ENCODE measurements at regions not wholly inside any gene's neighbourhood (a gene's known extent, or its start where the extent isn't known, plus 50 kb on each side); places are given as distances from the start of the nearest gene placed in this dataset.
A peak's percentile ranks its signal among the peaks of the same experiment; 100 is the strongest.

- no peaks in the 10 kb centered on the region for H3K36me3 ChIP-seq (ENCODE audit: control insufficient read depth, low read depth, low read length)
- no peaks in the 10 kb centered on the region for H3K4me1 ChIP-seq (ENCODE audit: control insufficient read depth, low read depth, low read length)
- H3K9me3 ChIP-seq (ENCODE audit: control insufficient read depth, low read depth, low read length) = no peaks in the 10 kb centered on the region
- no peak overlapping the region for H3K27ac ChIP-seq (ENCODE audit: low read length)
- H3K9ac ChIP-seq (ENCODE audit: low read length) = no peak overlapping the region
- no peaks in the 10 kb centered on the region for H3K27me3 ChIP-seq (ENCODE audit: control insufficient read depth, insufficient read depth, low read length)
- no peak overlapping the region for H3K4me3 ChIP-seq (ENCODE audit: low read length)
These were observed 535.3 kb upstream of the LRFN5 start for GRCh38 chr14:41071351-41071750.

DNA sequence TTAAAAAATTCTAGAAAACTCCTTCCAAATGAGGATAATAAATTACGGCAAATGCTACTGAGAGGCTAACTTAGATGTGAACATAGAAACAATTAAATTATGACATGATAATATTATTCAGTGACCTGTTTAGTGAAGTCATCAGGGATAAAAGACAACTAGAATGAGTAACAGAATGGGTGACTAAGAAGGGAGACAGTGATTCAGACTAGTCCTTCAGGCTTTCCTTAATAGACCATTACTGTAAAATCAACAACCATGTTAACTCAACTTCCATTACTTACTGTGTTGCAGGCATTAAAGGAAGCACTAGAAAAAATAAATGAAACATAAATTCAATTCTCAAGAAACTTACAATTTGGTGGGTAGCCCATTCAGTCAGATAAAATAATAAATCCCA, 543.9 kb upstream of the LRFN5 start:
- Histone ChIP-seq H3K27me3 (ENCODE audit: control insufficient read depth, insufficient read depth, low read length) (no peaks in the 10 kb centered on the region), H3K27ac (ENCODE audit: low read length) (no peak overlapping the region), H3K9me3 (ENCODE audit: control insufficient read depth, low read depth, low read length) (no peaks in the 10 kb centered on the region), H3K36me3 (ENCODE audit: control insufficient read depth, low read depth, low read length) (no peaks in the 10 kb centered on the region), H3K9ac (ENCODE audit: low read length) (no peak overlapping the region), H3K4me3 (ENCODE audit: low read length) (no peak overlapping the region), H3K4me1 (ENCODE audit: control insufficient read depth, low read depth, low read length) (no peaks in the 10 kb centered on the region)

- Histone ChIP-seq H3K9ac (ENCODE audit: low read length) (no peak overlapping the region), H3K4me1 (ENCODE audit: control insufficient read depth, low read depth, low read length) (peaks cover 4% of the 10 kb centered on the region), H3K9me3 (ENCODE audit: control insufficient read depth, low read depth, low read length) (no peaks in the 10 kb centered on the region), H3K27me3 (ENCODE audit: control insufficient read depth, insufficient read depth, low read length) (no peaks in the 10 kb centered on the region), H3K4me3 (ENCODE audit: low read length) (no peak overlapping the region), H3K27ac (ENCODE audit: low read length) (no peak overlapping the region), H3K36me3 (ENCODE audit: control insufficient read depth, low read depth, low read length) (no peaks in the 10 kb centered on the region)
These were observed 551.1 kb upstream of the LRFN5 start for GRCh38 chr14:41055589-41055988.

GRCh38 chr14:41051801-41052200, 554.9 kb upstream of the LRFN5 start:
- no peaks in the 10 kb centered on the region for H3K27me3 ChIP-seq (ENCODE audit: control insufficient read depth, insufficient read depth, low read length)
- H3K9me3 ChIP-seq (ENCODE audit: control insufficient read depth, low read depth, low read length) = no peaks in the 10 kb centered on the region
- no peak overlapping the region for H3K9ac ChIP-seq (ENCODE audit: low read length)
- H3K27ac ChIP-seq (ENCODE audit: low read length) = no peak overlapping the region
- H3K36me3 ChIP-seq (ENCODE audit: control insufficient read depth, low read depth, low read length) = no peaks in the 10 kb centered on the region
- H3K4me1 ChIP-seq (ENCODE audit: control insufficient read depth, low read depth, low read length) = no peaks in the 10 kb centered on the region
- H3K4me3 ChIP-seq (ENCODE audit: low read length) = no peak overlapping the region

- Histone ChIP-seq H3K9ac (ENCODE audit: low read length) (no peak overlapping the region), H3K4me3 (ENCODE audit: low read length) (no peak overlapping the region), H3K36me3 (ENCODE audit: control insufficient read depth, low read depth, low read length) (no peaks in the 10 kb centered on the region), H3K4me1 (ENCODE audit: control insufficient read depth, low read depth, low read length) (no peaks in the 10 kb centered on the region), H3K9me3 (ENCODE audit: control insufficient read depth, low read depth, low read length) (no peaks in the 10 kb centered on the region), H3K27me3 (ENCODE audit: control insufficient read depth, insufficient read depth, low read length) (no peaks in the 10 kb centered on the region), H3K27ac (ENCODE audit: low read length) (no peak overlapping the region)
These were observed 558.9 kb upstream of the LRFN5 start for GRCh38 chr14:41047763-41048162.

DNA sequence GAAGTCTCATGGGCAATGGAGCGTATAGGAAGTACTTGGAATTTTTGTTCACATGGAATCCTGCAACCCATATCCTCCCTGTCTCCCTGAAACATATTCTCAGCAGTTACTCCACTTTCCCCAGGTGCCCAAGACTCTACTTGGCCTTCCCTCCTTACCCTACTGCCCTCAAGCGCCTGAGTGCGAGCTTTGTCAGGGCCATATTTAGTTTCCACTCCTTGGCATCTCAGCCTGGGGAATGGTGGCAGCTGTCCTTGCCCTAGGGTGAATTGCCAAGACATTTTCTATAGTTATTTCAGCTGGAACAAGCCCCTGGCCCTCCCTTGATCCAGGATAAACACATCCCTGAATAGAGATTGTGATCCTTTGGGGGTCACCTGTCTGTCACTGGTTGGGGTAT, 569.3 kb upstream of the LRFN5 start:
- Histone ChIP-seq H3K9ac (ENCODE audit: low read length) (no peak overlapping the region), H3K4me1 (ENCODE audit: control insufficient read depth, low read depth, low read length) (no peaks in the 10 kb centered on the region), H3K27ac (ENCODE audit: low read length) (no peak overlapping the region), H3K36me3 (ENCODE audit: control insufficient read depth, low read depth, low read length) (no peaks in the 10 kb centered on the region), H3K9me3 (ENCODE audit: control insufficient read depth, low read depth, low read length) (no peaks in the 10 kb centered on the region), H3K27me3 (ENCODE audit: control insufficient read depth, insufficient read depth, low read length) (no peaks in the 10 kb centered on the region), H3K4me3 (ENCODE audit: low read length) (no peak overlapping the region)

GRCh38 chr14:41034969-41035368, 571.7 kb upstream of the LRFN5 start:
- Histone ChIP-seq H3K36me3 (ENCODE audit: control insufficient read depth, low read depth, low read length) (no peaks in the 10 kb centered on the region), H3K4me1 (ENCODE audit: control insufficient read depth, low read depth, low read length) (no peaks in the 10 kb centered on the region), H3K27ac (ENCODE audit: low read length) (no peak overlapping the region), H3K9ac (ENCODE audit: low read length) (no peak overlapping the region), H3K27me3 (ENCODE audit: control insufficient read depth, insufficient read depth, low read length) (no peaks in the 10 kb centered on the region), H3K9me3 (ENCODE audit: control insufficient read depth, low read depth, low read length) (no peaks in the 10 kb centered on the region), H3K4me3 (ENCODE audit: low read length) (no peak overlapping the region)

GRCh38 chr14:41022932-41023331, 583.7 kb upstream of the LRFN5 start:
- H3K4me1 ChIP-seq (ENCODE audit: control insufficient read depth, low read depth, low read length) = no peaks in the 10 kb centered on the region
- no peaks in the 10 kb centered on the region for H3K27me3 ChIP-seq (ENCODE audit: control insufficient read depth, insufficient read depth, low read length)
- H3K4me3 ChIP-seq (ENCODE audit: low read length) = no peak overlapping the region
- H3K9me3 ChIP-seq (ENCODE audit: control insufficient read depth, low read depth, low read length) = no peaks in the 10 kb centered on the region
- no peak overlapping the region for H3K9ac ChIP-seq (ENCODE audit: low read length)
- no peaks in the 10 kb centered on the region for H3K36me3 ChIP-seq (ENCODE audit: control insufficient read depth, low read depth, low read length)
- no peak overlapping the region for H3K27ac ChIP-seq (ENCODE audit: low read length)

- Histone ChIP-seq H3K27me3 (ENCODE audit: control insufficient read depth, insufficient read depth, low read length) (no peaks in the 10 kb centered on the region), H3K4me3 (ENCODE audit: low read length) (no peak overlapping the region), H3K27ac (ENCODE audit: low read length) (no peak overlapping the region)
These were observed 590.5 kb upstream of the LRFN5 start for GRCh38 chr14:41016213-41016612.

GRCh38 chr14:41000350-41000749, 606.3 kb upstream of the LRFN5 start:
- no peaks in the 10 kb centered on the region for H3K9me3 ChIP-seq (ENCODE audit: control insufficient read depth, low read depth, low read length)
- H3K9ac ChIP-seq (ENCODE audit: low read length) = no peak overlapping the region
- no peak overlapping the region for H3K4me3 ChIP-seq (ENCODE audit: low read length)
- no peak overlapping the region for H3K27ac ChIP-seq (ENCODE audit: low read length)
- no peaks in the 10 kb centered on the region for H3K4me1 ChIP-seq (ENCODE audit: control insufficient read depth, low read depth, low read length)
- H3K27me3 ChIP-seq (ENCODE audit: control insufficient read depth, insufficient read depth, low read length) = no peaks in the 10 kb centered on the region
- no peaks in the 10 kb centered on the region for H3K36me3 ChIP-seq (ENCODE audit: control insufficient read depth, low read depth, low read length)

More at GRCh38 chr14:41016213-41016612, 590.5 kb upstream of the LRFN5 start:
- Histone ChIP-seq H3K4me1 (ENCODE audit: control insufficient read depth, low read depth, low read length) (peaks cover 16% of the 10 kb centered on the region), H3K9me3 (ENCODE audit: control insufficient read depth, low read depth, low read length) (no peaks in the 10 kb centered on the region), H3K36me3 (ENCODE audit: control insufficient read depth, low read depth, low read length) (no peaks in the 10 kb centered on the region), H3K9ac (ENCODE audit: low read length) (peak overlapping the region; percentile 20)

GRCh38 chr14:40989260-40989659, 617.4 kb upstream of the LRFN5 start:
- Histone ChIP-seq H3K9ac (ENCODE audit: low read length) (no peak overlapping the region), H3K4me1 (ENCODE audit: control insufficient read depth, low read depth, low read length) (no peaks in the 10 kb centered on the region), H3K9me3 (ENCODE audit: control insufficient read depth, low read depth, low read length) (no peaks in the 10 kb centered on the region), H3K36me3 (ENCODE audit: control insufficient read depth, low read depth, low read length) (no peaks in the 10 kb centered on the region), H3K27ac (ENCODE audit: low read length) (no peak overlapping the region), H3K27me3 (ENCODE audit: control insufficient read depth, insufficient read depth, low read length) (no peaks in the 10 kb centered on the region), H3K4me3 (ENCODE audit: low read length) (no peak overlapping the region)

- Histone ChIP-seq H3K4me3 (ENCODE audit: low read length) (no peak overlapping the region), H3K27me3 (ENCODE audit: control insufficient read depth, insufficient read depth, low read length) (no peaks in the 10 kb centered on the region), H3K36me3 (ENCODE audit: control insufficient read depth, low read depth, low read length) (no peaks in the 10 kb centered on the region), H3K9me3 (ENCODE audit: control insufficient read depth, low read depth, low read length) (no peaks in the 10 kb centered on the region), H3K27ac (ENCODE audit: low read length) (no peak overlapping the region), H3K4me1 (ENCODE audit: control insufficient read depth, low read depth, low read length) (no peaks in the 10 kb centered on the region), H3K9ac (ENCODE audit: low read length) (no peak overlapping the region)
These were observed 619.2 kb upstream of the LRFN5 start for GRCh38 chr14:40987481-40987880.
